Heart right ventricle (tissue), 16 donors: ENCODE measurements at regions not wholly inside any gene's neighbourhood (a gene's known extent, or its start where the extent isn't known, plus 50 kb on each side); places are given as distances from the start of the nearest gene placed in this dataset.

ENCODE experiments used
- ATAC-seq, 8 donors: fragments of 200-7000 bp; cut with Tn5 transposase; one replicate each; pipeline ENCODE4 v1.9.1; 2020; ENCODE audit warnings: mild to moderate bottlenecking in 8 of 8, moderate library complexity in 8 of 8, moderate number of reproducible peaks in 1 of 8
- DNase-seq, 2 donors: peaks; one replicate each; pipeline ENCODE4 v3.0.0-alpha.2; 2020
- H3K27ac ChIP-seq, 10 donors: fragments of 200-600 bp; sonication (generic) in 2 of 10; one replicate each; pipeline versions ENCODE4 v1.5.0 to v1.8.0; 2020 to 2022; ENCODE audit warnings: mild to moderate bottlenecking in 3 of 10
- H3K27me3 ChIP-seq, 7 donors: fragments of 200-600 bp; one replicate each; pipeline ENCODE4 v1.8.0; 2021 to 2022; ENCODE audit warnings: mild to moderate bottlenecking in 2 of 7
- H3K36me3 ChIP-seq, 9 donors: fragments of 200-600 bp; sonication (generic) in 1 of 9; one replicate each; pipeline versions ENCODE4 v1.5.0 to v1.8.0; 2020 to 2022; ENCODE audit warnings: mild to moderate bottlenecking in 2 of 9
- H3K4me1 ChIP-seq, 9 donors: fragments of 200-600 bp; sonication (generic) in 1 of 9; one replicate each; pipeline versions ENCODE4 v1.5.0 to v1.8.0; 2020 to 2022; ENCODE audit warnings: mild to moderate bottlenecking in 4 of 9
- H3K4me3 ChIP-seq, 10 donors: fragments of 200-600 bp; sonication (generic) in 2 of 10; one replicate each; pipeline versions ENCODE4 v1.5.0 to v1.8.0; 2020 to 2022; ENCODE audit warnings: mild to moderate bottlenecking in 7 of 10, moderate library complexity in 2 of 10
- H3K9me3 ChIP-seq, 11 donors: fragments of 200-600 bp in 10 of 11; sonication (generic) in 2 of 11; one replicate each; pipeline versions ENCODE4 v1.5.0 to v1.8.0; 2013 to 2022; ENCODE audit warnings: mild to moderate bottlenecking in 2 of 11, control low read depth in 1 of 11, moderate library complexity in 1 of 11
- WGBS, 2 donors: extraction: QIAGEN DNeasy Blood & Tissue Kit; methylation state at CpG; one replicate each; pipeline ENCODE4 v1.1.7; 2013; ENCODE audit warnings: inconsistent platforms in 1 of 2; 5-methylcytosine and 5-hydroxymethylcytosine counted together
- intact Hi-C, 10 donors: fragments of 100-400 bp; cut with DNase I; formaldehyde crosslinking; loops; one replicate each; pipeline versions ENCODE4 v1.11.1 to v1.14.2; 2022
- TF ChIP-seq, protein P1 (sequence below), 9 donors: fragments of 200-600 bp; sonication (generic) in 2 of 9; IDR thresholded peaks; one replicate each; pipeline versions ENCODE4 v1.5.0 to v1.8.0; 2021 to 2022; ENCODE audit warnings: antibody characterized with exemption in 9 of 9, mild to moderate bottlenecking in 5 of 9, moderate library complexity in 1 of 9
- donor health status: Arrhythmogenic right ventricular cardiomyopathy.
- donor health status: ischemic (EF 13 %, LVEDD 7.1; RV severe dilation, severe dysfunction).
- donor health status: healthy with polysubstance abuse.
- donor health status: DM: no; HTN: yes; CAD: no.
- donor health status: DM: no; HTN: no; CAD: no.
- donor health status: ischemic (EF 25% LVEDD 6.9; RV normal size, moderate dysfunction).
- donor health status: ischemic (EF 25% LVEDD 5.7; RV mildly dilated, moderate dysfunction).
- donor health status: healthy.
- donor health status: DM: yes; HTN: yes; CAD: no.
- donor health status: Ischemic cardiomyopathy.
- donor health status: ischemic (EF 35%, LVEDD 5.7; RV mildly dilated, moderate dysfunction).
- donor health status: nonischemic (EF 11% LVEDD 7.7; RV severe dilation, severe dysfunction).
- donor health status: DM: yes; HTN: yes; CAD: no.
- donor health status: PGD.
- donor health status: ischemic (EF 29% LVEDD 5.4; RV normal size, mild dysfunction).
- donor health status: nonischemic (EF 23%, LVEDD 6.1; RV moderate dilation, normal function).

DNA sequence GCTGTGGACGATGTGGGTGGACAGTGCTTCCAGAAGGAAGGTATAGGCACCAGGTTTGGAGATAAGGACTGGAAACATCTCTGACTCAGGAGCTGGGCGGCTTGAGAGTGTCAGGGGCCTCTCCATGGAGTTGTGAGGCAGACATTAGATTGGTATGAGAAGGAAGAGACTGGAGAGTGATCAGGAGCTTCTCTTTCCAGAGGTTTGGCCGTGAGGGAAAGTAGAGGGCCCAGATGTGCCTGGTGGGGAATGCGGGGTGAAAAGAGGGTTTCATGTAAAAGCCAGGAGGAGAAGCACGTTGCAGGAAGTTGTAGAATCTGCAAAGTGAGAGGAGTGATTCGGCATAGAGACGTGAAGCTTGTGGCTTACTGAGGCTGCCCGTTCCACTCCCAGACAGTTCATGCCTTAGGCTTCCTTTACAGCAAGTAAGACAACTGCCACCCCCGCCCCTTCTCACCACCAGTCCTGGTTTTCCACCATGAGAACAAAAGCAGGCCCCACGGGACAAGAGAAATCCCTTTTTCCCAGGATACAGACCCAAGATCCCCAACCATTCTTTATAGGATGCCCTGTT lies 166.3 kb upstream of the HDAC4 start:
- 53 to 61% methylated on average over 10 of the region's 10 CpGs for WGBS, 2 donors
- no peaks in the 10 kb centered on the region for H3K9me3 ChIP-seq
- H3K36me3 ChIP-seq = no peaks in the 10 kb centered on the region
- H3K27me3 ChIP-seq = peaks cover 7 to 66% (median 47%) of the 10 kb centered on the region in 7 donors
- no peak overlapping the region for H3K27ac ChIP-seq
- TF ChIP-seq, protein P1, sequence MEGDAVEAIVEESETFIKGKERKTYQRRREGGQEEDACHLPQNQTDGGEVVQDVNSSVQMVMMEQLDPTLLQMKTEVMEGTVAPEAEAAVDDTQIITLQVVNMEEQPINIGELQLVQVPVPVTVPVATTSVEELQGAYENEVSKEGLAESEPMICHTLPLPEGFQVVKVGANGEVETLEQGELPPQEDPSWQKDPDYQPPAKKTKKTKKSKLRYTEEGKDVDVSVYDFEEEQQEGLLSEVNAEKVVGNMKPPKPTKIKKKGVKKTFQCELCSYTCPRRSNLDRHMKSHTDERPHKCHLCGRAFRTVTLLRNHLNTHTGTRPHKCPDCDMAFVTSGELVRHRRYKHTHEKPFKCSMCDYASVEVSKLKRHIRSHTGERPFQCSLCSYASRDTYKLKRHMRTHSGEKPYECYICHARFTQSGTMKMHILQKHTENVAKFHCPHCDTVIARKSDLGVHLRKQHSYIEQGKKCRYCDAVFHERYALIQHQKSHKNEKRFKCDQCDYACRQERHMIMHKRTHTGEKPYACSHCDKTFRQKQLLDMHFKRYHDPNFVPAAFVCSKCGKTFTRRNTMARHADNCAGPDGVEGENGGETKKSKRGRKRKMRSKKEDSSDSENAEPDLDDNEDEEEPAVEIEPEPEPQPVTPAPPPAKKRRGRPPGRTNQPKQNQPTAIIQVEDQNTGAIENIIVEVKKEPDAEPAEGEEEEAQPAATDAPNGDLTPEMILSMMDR (IDR thresholded peaks at IDR 0.05) = no peak
- no peak overlapping the region for H3K4me3 ChIP-seq
- ATAC-seq = no peak
- intact Hi-C loops = no loop called here
- H3K4me1 ChIP-seq = no peaks in the 10 kb centered on the region
- no peak for DNase-seq

DNA sequence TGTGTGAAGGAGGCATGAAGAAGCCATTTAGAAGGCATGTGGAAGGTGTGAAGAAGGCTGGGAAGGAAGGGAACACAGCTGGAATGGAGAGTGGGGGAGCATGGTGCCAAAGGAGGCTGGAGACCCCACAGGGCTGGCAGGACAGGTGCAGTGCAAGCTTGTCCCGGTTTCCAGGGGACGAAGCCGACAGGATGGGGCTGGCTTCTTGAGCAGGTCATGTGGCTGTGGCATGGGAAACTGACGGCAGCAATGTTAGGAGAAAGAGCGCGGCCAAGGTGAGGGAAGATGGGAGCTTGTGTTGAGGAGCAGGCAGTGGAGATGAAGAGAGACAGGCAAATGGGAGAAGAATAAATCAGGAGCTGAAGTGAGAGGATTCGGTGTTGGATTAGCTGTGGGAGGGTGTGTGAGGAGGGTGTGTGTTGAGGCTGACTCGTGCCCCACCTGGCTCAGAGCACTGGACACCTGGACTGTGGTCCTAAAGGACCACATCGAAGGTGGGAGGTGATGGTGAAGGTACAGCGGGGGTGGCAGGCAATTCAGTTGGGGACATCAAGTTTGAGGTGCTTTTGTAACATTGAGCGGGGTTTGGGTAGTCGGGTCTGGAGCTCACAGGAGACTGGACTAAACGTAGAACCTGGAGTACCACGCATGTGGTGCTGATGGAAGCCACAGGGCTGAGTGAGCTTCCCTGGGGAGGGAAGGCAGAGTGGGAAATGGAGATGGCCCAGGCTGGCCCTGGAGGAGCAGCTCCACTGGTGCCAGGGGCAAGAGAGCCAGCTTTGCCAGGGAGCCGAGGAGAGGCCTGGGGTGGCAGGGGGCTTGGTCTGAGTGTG lies 165.6 kb upstream of the HDAC4 start:
- DNase-seq (no peak), ATAC-seq (no peak)
- Histone ChIP-seq H3K36me3 (no peaks in the 10 kb centered on the region), H3K4me3 (no peak overlapping the region), H3K4me1 (no peaks in the 10 kb centered on the region), H3K27ac (no peak overlapping the region), H3K27me3 (peaks cover 7 to 70% (median 45%) of the 10 kb centered on the region in 7 donors), H3K9me3 (no peaks in the 10 kb centered on the region)
- TF ChIP-seq, protein P1 (IDR thresholded peaks at IDR 0.05) = no peak
- intact Hi-C loops = no loop called here
- 92% methylated on average over 15 of the region's 15 CpGs for WGBS, 2 donors

DNA sequence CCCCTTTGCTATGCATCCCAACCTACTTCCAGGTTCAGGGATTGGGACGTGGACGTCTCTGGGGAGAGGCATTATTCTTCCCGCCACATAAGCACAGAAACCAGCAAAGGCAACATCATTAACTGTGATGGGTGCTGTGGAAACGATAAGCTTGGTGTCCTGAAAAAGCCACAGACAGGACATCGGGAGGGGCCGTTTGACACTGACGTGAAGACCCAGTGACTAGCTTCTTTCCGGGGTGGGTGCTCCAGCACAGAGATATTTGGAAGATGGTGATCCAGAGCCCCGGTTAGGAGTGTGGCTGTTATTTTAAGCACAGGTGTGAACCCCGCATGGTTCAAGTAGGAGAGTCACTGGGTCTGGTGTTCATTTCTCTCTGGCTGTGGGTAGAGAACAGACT lies 163.8 kb upstream of the HDAC4 start:
- WGBS, 2 donors = 87 to 89% methylated on average over 10 of the region's 10 CpGs
- Histone ChIP-seq H3K4me3 (no peak overlapping the region), H3K9me3 (no peaks in the 10 kb centered on the region), H3K36me3 (no peaks in the 10 kb centered on the region), H3K27me3 (peaks cover 2 to 59% (median 37%) of the 10 kb centered on the region in 7 donors), H3K27ac (no peak overlapping the region), H3K4me1 (no peaks in the 10 kb centered on the region)
- no peak for ATAC-seq
- DNase-seq = no peak
- intact Hi-C loops = no loop called here
- TF ChIP-seq, protein P1 (IDR thresholded peaks at IDR 0.05) = no peak

DNA sequence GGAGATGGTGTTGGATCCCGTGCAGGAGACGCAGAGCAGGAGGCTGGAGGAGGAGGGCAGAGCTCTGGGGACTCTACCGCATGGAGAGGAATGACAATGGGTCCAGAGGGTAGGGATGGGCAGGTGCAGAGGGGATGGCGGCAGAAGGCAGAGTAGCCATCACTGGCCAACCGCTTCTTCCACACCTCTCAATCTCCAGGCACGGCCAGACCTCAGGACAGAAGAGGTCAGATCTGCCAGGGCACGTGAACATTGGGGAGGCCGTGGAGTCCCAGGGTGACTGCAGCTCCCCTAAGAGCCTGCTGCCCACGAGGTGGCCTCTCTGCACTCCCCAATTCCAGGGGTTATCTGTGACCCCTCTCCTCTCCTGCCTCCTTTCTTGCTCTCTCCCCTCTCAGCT lies 162.7 kb upstream of the HDAC4 start:
- Histone ChIP-seq H3K4me3 (no peak overlapping the region), H3K9me3 (no peaks in the 10 kb centered on the region), H3K27me3 (peaks cover 0 to 58% (median 31%) of the 10 kb centered on the region in 7 donors), H3K4me1 (no peaks in the 10 kb centered on the region), H3K27ac (no peak overlapping the region), H3K36me3 (no peaks in the 10 kb centered on the region)
- DNase-seq (no peak), ATAC-seq (no peak)
- TF ChIP-seq, protein P1 (IDR thresholded peaks at IDR 0.05) = no peak
- intact Hi-C loops = no loop called here
- 88 to 89% methylated on average over 9 of the region's 9 CpGs for WGBS, 2 donors
